ENCODE measurements at regions not wholly inside any gene's neighbourhood (a gene's known extent, or its start where the extent isn't known, plus 50 kb on each side); places are given as distances from the start of the nearest gene placed in this dataset.

GRCh38 chr9:81410201-81410600, 279.1 kb downstream of the TLE1 start:
- H3K27me3 ChIP-seq (replicated peaks in 1 of 2; ENCODE audit: control insufficient read depth in 2 of 2, insufficient read depth in 2 of 2, low read length in 1 of 2), result no peaks in the 10 kb centered on the region
- no peak for TF ChIP-seq PBX3 (IDR thresholded peaks at IDR 0.05; ENCODE audit: insufficient replicate concordance, low read depth, low read length)
- no peak for TF ChIP-seq MYB (IDR thresholded peaks at IDR 0.05; ENCODE audit: borderline replicate concordance, low read depth, low read length)
- TF ChIP-seq ATF7 (IDR thresholded peaks at IDR 0.05; ENCODE audit: low read depth), result no peak
- TF ChIP-seq, protein P1, sequence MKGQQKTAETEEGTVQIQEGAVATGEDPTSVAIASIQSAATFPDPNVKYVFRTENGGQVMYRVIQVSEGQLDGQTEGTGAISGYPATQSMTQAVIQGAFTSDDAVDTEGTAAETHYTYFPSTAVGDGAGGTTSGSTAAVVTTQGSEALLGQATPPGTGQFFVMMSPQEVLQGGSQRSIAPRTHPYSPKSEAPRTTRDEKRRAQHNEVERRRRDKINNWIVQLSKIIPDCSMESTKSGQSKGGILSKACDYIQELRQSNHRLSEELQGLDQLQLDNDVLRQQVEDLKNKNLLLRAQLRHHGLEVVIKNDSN (IDR thresholded peaks at IDR 0.05; ENCODE audit: borderline replicate concordance, extremely low read length, insufficient read depth, low read depth, low read length), result no peak
- TF ChIP-seq TBL1XR1 (IDR thresholded peaks at IDR 0.05; ENCODE audit: low read depth, low read length), result no peak
- TF ChIP-seq, protein P2, sequence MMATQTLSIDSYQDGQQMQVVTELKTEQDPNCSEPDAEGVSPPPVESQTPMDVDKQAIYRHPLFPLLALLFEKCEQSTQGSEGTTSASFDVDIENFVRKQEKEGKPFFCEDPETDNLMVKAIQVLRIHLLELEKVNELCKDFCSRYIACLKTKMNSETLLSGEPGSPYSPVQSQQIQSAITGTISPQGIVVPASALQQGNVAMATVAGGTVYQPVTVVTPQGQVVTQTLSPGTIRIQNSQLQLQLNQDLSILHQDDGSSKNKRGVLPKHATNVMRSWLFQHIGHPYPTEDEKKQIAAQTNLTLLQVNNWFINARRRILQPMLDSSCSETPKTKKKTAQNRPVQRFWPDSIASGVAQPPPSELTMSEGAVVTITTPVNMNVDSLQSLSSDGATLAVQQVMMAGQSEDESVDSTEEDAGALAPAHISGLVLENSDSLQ (IDR thresholded peaks at IDR 0.05), result no peak
- TF ChIP-seq SMC3 (IDR thresholded peaks at IDR 0.05; ENCODE audit: borderline replicate concordance, low read length), result no peak
- TF ChIP-seq SMAD5 (IDR thresholded peaks at IDR 0.05; ENCODE audit: low read depth), result no peak
- no peak overlapping the region for H3K9ac ChIP-seq (ENCODE audit: control insufficient read depth, insufficient read depth, low read length)
- H3K4me3 ChIP-seq, result no peak overlapping the region
- ATAC-seq, result no peak
- SMC1A ChIA-PET (ENCODE audit: uncharacterized antibody, unreplicated experiment), result no interaction called here
- in situ Hi-C loops (cut with MboI) (no loop called here), intact Hi-C loops (cut with micrococcal nuclease; ENCODE audit: unreplicated experiment) (no loop called here)
- no peak overlapping the region for H2AFZ ChIP-seq (ENCODE audit: control insufficient read depth, low read depth, low read length)
- H3K4me2 ChIP-seq (ENCODE audit: control insufficient read depth, insufficient read depth), result no peak overlapping the region
- no TSS peak for BruUV-seq (replicated peaks)
- no peaks in the 10 kb centered on the region for H3K79me2 ChIP-seq (ENCODE audit: control insufficient read depth, insufficient read depth, low read length)
- RAD21 ChIA-PET (ENCODE audit: unreplicated experiment), result no interaction called here
- FAIRE-seq, result no peak
- CTCF ChIA-PET, result no interaction called here
- no peak overlapping the region for H3K27ac ChIP-seq (ENCODE audit: control insufficient read depth, insufficient read depth)
- H3K9me3 ChIP-seq (replicated peaks; ENCODE audit: control insufficient read depth, insufficient read depth, low read length), result no peaks in the 10 kb centered on the region
- DNase-seq (ENCODE audit: low read depth, low spot score), result no peak
- no peaks in the 10 kb centered on the region for H4K20me1 ChIP-seq (ENCODE audit: control insufficient read depth, insufficient read depth)
- POLR2A ChIA-PET, result no interaction called here
- WGBS (ENCODE audit: insufficient coverage, insufficient replicate concordance, low lambda C conversion rate, missing lambda C conversion rate), result 2% methylated on average over 4 of the region's 4 CpGs
- H3K36me3 ChIP-seq (ENCODE audit: control insufficient read depth in 2 of 2, insufficient read depth in 2 of 2, low read length in 1 of 2), result no peaks in the 10 kb centered on the region
- no peaks in the 10 kb centered on the region for H3K4me1 ChIP-seq (ENCODE audit: control insufficient read depth, insufficient read depth, low read length)

Measured in GM12878 (cell line).